Tongue (tissue), 1 donor: ENCODE measurements at regions not wholly inside any gene's neighbourhood (a gene's known extent, or its start where the extent isn't known, plus 50 kb on each side); places are given as distances from the start of the nearest gene placed in this dataset.
A peak's percentile ranks its signal among the peaks of the same experiment; 100 is the strongest.

ENCODE experiments used
- DNase-seq: peaks from one replicate; pipeline ENCODE4 v3.0.0-alpha.2; 2015

- peak; percentile 57 for DNase-seq
Measured at GRCh38 chr3:56894881-56895431, 93.2 kb upstream of the ARHGEF3 start.

- DNase-seq, result peak; percentile 22
Measured at GRCh38 chr3:56890448-56891091, 88.8 kb upstream of the ARHGEF3 start.

- peak; percentile 44 for DNase-seq
Measured at GRCh38 chr3:56889131-56889530, 87.4 kb upstream of the ARHGEF3 start.

- DNase-seq, result no peak
Measured at GRCh38 chr3:56887402-56888025, 85.8 kb upstream of the ARHGEF3 start.

- peak; percentile 39 for DNase-seq
Measured at GRCh38 chr3:56886314-56886713, 84.6 kb upstream of the ARHGEF3 start.

GRCh38 chr3:56885879-56886278, 84.1 kb upstream of the ARHGEF3 start:
- no peak for DNase-seq

GRCh38 chr3:56885453-56885852, 83.7 kb upstream of the ARHGEF3 start:
- DNase-seq, result peak; percentile 82

GRCh38 chr3:56884387-56884786, 82.6 kb upstream of the ARHGEF3 start:
- no peak for DNase-seq

GRCh38 chr3:56883828-56884227, 82.1 kb upstream of the ARHGEF3 start:
- no peak for DNase-seq

- DNase-seq, result no peak
Measured at GRCh38 chr3:56882896-56883295, 81.1 kb upstream of the ARHGEF3 start.

GRCh38 chr3:56881841-56882240, 80.1 kb upstream of the ARHGEF3 start:
- no peak for DNase-seq

- DNase-seq, result no peak
Measured at GRCh38 chr3:56880720-56881575, 79.2 kb upstream of the ARHGEF3 start.

- DNase-seq, result no peak
Measured at GRCh38 chr3:56879436-56880215, 77.9 kb upstream of the ARHGEF3 start.

- no peak for DNase-seq
Measured at GRCh38 chr3:56878074-56878473, 76.3 kb upstream of the ARHGEF3 start.

- no peak for DNase-seq
Measured at GRCh38 chr3:56876916-56877315, 75.2 kb upstream of the ARHGEF3 start.

GRCh38 chr3:56874269-56874668, 72.5 kb upstream of the ARHGEF3 start:
- DNase-seq, result no peak

- no peak for DNase-seq
Measured at GRCh38 chr3:56870436-56870835, 68.7 kb upstream of the ARHGEF3 start.

GRCh38 chr3:56869157-56869889, 67.6 kb upstream of the ARHGEF3 start:
- DNase-seq, result no peak

GRCh38 chr3:56868706-56869105, 67.0 kb upstream of the ARHGEF3 start:
- no peak for DNase-seq

GRCh38 chr3:56867671-56868070, 65.9 kb upstream of the ARHGEF3 start:
- no peak for DNase-seq

- no peak for DNase-seq
Measured at GRCh38 chr3:56864918-56865524, 63.3 kb upstream of the ARHGEF3 start.
